ENCODE measurements at regions not wholly inside any gene's neighbourhood (a gene's known extent, or its start where the extent isn't known, plus 50 kb on each side); places are given as distances from the start of the nearest gene placed in this dataset.

DNA sequence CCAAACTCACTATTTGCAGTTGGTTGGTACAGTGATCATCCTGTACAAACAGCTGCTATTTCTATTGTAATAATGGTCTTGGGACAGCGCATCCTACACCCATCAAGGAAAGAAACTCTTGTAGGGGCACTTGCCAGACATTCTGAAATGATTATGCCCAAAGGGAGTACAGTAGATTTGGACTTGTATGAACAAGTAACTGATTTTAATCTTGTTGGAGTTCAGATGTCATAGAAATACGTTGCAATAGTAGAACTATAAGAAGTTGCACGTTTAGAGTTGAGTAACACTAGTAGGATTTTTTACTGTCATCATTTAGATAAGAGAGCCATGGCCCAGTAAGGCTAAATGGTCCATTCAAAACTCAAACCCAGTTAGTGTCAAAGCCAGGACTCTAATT is 192.8 kb downstream of the SATB1 start:
- no peak for TF ChIP-seq NFRKB (IDR thresholded peaks at IDR 0.05)
- no peak for TF ChIP-seq ARNT (IDR thresholded peaks at IDR 0.05)
- TF ChIP-seq SUZ12 (IDR thresholded peaks at IDR 0.05) = no peak
- no peak for TF ChIP-seq BHLHE40 (IDR thresholded peaks at IDR 0.05; ENCODE audit: borderline replicate concordance)
- no peak for TF ChIP-seq SP1 (IDR thresholded peaks at IDR 0.05)
- no peak for TF ChIP-seq CTBP1 (IDR thresholded peaks at IDR 0.05; ENCODE audit: borderline replicate concordance)
- TF ChIP-seq LEF1 (IDR thresholded peaks at IDR 0.05; ENCODE audit: borderline replicate concordance) = no peak
- TF ChIP-seq, protein P1, sequence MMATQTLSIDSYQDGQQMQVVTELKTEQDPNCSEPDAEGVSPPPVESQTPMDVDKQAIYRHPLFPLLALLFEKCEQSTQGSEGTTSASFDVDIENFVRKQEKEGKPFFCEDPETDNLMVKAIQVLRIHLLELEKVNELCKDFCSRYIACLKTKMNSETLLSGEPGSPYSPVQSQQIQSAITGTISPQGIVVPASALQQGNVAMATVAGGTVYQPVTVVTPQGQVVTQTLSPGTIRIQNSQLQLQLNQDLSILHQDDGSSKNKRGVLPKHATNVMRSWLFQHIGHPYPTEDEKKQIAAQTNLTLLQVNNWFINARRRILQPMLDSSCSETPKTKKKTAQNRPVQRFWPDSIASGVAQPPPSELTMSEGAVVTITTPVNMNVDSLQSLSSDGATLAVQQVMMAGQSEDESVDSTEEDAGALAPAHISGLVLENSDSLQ (IDR thresholded peaks at IDR 0.05) = no peak
- no peak for TF ChIP-seq ELF4 (IDR thresholded peaks at IDR 0.05)
- no peak for TF ChIP-seq TARDBP (IDR thresholded peaks at IDR 0.05)
- no peak for TF ChIP-seq FOXK2 (IDR thresholded peaks at IDR 0.05)
- TF ChIP-seq FOXA1 (IDR thresholded peaks at IDR 0.05) = no peak

Data from HEK293T (cell line).